HL-60 (cell line): ENCODE measurements at regions not wholly inside any gene's neighbourhood (a gene's known extent, or its start where the extent isn't known, plus 50 kb on each side); places are given as distances from the start of the nearest gene placed in this dataset.

Source experiments
- CTCF ChIP-seq: IDR thresholded peaks from one replicate; pipeline ENCODE4 v1.5.1; 2011; ENCODE audit warnings: low read length, control low read depth, inconsistent platforms; ENCODE audit not compliant: insufficient read depth
- GABPA ChIP-seq: IDR thresholded peaks from 2 replicates; pipeline ENCODE4 v1.6.1; 2012; ENCODE audit warnings: low read depth
- POLR2AphosphoS5 ChIP-seq: IDR thresholded peaks from 2 replicates; pipeline ENCODE4 v1.6.1; 2012; ENCODE audit warnings: low read depth
- REST ChIP-seq: IDR thresholded peaks from 2 replicates; pipeline ENCODE4 v1.6.1; 2012; ENCODE audit warnings: low read depth; ENCODE audit not compliant: insufficient replicate concordance
- SPI1 ChIP-seq: IDR thresholded peaks from 2 replicates; pipeline ENCODE4 v1.6.1; 2012; ENCODE audit warnings: low read depth, mild to moderate bottlenecking, borderline replicate concordance

DNA sequence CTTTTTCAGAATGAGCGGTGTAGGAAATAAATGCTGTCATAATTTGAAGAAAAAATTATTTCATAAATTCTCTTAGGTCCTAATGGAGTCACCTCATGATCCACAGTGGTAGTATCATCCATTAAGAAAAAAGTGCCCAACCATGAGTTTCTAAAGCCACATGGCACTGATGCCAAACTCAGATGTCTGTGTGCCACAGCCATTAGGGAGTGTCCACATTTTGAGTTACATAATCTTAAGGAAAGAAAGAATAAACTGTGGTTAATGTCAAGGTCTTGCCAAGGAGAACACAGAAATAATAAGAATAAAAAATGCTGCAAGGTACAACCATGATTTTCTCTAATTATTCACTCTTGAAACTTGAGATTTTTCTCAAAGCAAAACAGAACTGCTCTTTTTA lies 1101.8 kb downstream of the SORCS3 start:
- no peak for TF ChIP-seq POLR2AphosphoS5
- TF ChIP-seq CTCF, result no peak
- no peak for TF ChIP-seq GABPA
- no peak for TF ChIP-seq SPI1
- no peak for TF ChIP-seq REST
